Adrenal gland (tissue), 5 donors: ENCODE measurements at regions not wholly inside any gene's neighbourhood (a gene's known extent, or its start where the extent isn't known, plus 50 kb on each side); places are given as distances from the start of the nearest gene placed in this dataset.

Source experiments
- CTCF ChIP-seq, 6 experiments: fragments of 450-650 bp in 4 of 6; fragments of 200-600 bp in 2 of 6; sonication (generic) in 1 of 6; IDR thresholded peaks; 1 replicate in 5 of 6; 2 replicates in 1 of 6; pipeline versions ENCODE4 v1.5.1 to v1.8.0; 2016 to 2021; ENCODE audit warnings: antibody characterized with exemption in 6 of 6, mild to moderate bottlenecking in 2 of 6, moderate library complexity in 1 of 6
- POLR2A ChIP-seq, 2 donors: fragments of 450-650 bp; IDR thresholded peaks; one replicate each; pipeline ENCODE4 v1.6.1; 2017; ENCODE audit warnings: antibody characterized with exemption in 2 of 2, mild to moderate bottlenecking in 2 of 2, moderate library complexity in 1 of 2
- donor health status: DM: no; HTN: no; CAD: no.

- TF ChIP-seq CTCF (IDR thresholded peaks at IDR 0.05) (no peak), POLR2A (IDR thresholded peaks at IDR 0.05) (no peak)
Measured at GRCh38 chr6:166778046-166778445, 151.0 kb upstream of the RPS6KA2 start.
